Heart left ventricle (tissue), 13 donors: ENCODE measurements at regions not wholly inside any gene's neighbourhood (a gene's known extent, or its start where the extent isn't known, plus 50 kb on each side); places are given as distances from the start of the nearest gene placed in this dataset.

Source experiments
- POLR2A ChIP-seq, 2 donors: fragments of 450-650 bp; IDR thresholded peaks; one replicate each; pipeline ENCODE4 v1.6.1; 2017; ENCODE audit warnings: antibody characterized with exemption in 2 of 2, mild to moderate bottlenecking in 2 of 2, moderate library complexity in 2 of 2
- TF ChIP-seq, protein P1 (sequence below), 12 donors: fragments of 200-600 bp; sonication (generic) in 4 of 12; IDR thresholded peaks; one replicate each; pipeline versions ENCODE4 v1.5.0 to v1.8.0; 2018 to 2022; ENCODE audit warnings: antibody characterized with exemption in 12 of 12, mild to moderate bottlenecking in 5 of 12
- donor health status: ischemic (EF 13 %, LVEDD 7.1; RV severe dilation, severe dysfunction).
- donor health status: DM: no; HTN: yes; CAD: no.
- donor health status: DM: no; HTN: no; CAD: no.
- donor health status: ischemic (EF 25% LVEDD 6.9; RV normal size, moderate dysfunction).
- donor health status: ischemic (EF 25% LVEDD 5.7; RV mildly dilated, moderate dysfunction).
- donor health status: ischemic (EF 35%, LVEDD 5.7; RV mildly dilated, moderate dysfunction).
- donor health status: nonischemic (EF 11% LVEDD 7.7; RV severe dilation, severe dysfunction).
- donor health status: DM: yes; HTN: yes; CAD: no.
- donor health status: PGD.
- donor health status: ischemic (EF 29% LVEDD 5.4; RV normal size, mild dysfunction).
- donor health status: nonischemic (EF 23%, LVEDD 6.1; RV moderate dilation, normal function).

DNA sequence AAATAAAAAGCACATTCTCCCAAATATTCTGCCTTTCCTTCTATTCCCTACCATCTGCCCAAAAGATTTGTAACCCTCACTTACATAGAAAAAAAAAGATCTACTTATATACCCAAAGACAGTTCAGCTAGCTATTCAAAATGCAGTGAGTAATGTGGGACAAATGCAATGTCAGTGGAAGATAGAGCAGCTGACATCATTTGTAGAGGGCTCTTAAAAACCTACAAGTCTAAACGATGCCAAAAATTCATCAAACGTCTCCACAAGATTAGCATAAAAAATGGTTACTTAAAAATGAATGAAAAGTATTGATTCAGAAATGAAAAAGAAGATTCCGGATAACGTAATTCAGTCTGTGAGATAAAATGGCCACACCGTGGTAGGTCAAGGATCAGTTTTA is 96.5 kb downstream of the ASB9 start:
- TF ChIP-seq, protein P1, sequence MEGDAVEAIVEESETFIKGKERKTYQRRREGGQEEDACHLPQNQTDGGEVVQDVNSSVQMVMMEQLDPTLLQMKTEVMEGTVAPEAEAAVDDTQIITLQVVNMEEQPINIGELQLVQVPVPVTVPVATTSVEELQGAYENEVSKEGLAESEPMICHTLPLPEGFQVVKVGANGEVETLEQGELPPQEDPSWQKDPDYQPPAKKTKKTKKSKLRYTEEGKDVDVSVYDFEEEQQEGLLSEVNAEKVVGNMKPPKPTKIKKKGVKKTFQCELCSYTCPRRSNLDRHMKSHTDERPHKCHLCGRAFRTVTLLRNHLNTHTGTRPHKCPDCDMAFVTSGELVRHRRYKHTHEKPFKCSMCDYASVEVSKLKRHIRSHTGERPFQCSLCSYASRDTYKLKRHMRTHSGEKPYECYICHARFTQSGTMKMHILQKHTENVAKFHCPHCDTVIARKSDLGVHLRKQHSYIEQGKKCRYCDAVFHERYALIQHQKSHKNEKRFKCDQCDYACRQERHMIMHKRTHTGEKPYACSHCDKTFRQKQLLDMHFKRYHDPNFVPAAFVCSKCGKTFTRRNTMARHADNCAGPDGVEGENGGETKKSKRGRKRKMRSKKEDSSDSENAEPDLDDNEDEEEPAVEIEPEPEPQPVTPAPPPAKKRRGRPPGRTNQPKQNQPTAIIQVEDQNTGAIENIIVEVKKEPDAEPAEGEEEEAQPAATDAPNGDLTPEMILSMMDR (IDR thresholded peaks at IDR 0.05), result no peak
- TF ChIP-seq POLR2A (IDR thresholded peaks at IDR 0.05), result no peak
